HUES48 (cell line): ENCODE measurements at regions not wholly inside any gene's neighbourhood (a gene's known extent, or its start where the extent isn't known, plus 50 kb on each side); places are given as distances from the start of the nearest gene placed in this dataset.

ENCODE experiments used
- H3K27ac ChIP-seq: one replicate; pipeline ENCODE4 v1.7.0; 2013; ENCODE audit warnings: low read depth, low read length, inconsistent platforms
- H3K27me3 ChIP-seq: 2 replicates; pipeline ENCODE4 v1.6.1; 2013; ENCODE audit warnings: mild to moderate bottlenecking, low read length; ENCODE audit not compliant: control insufficient read depth, insufficient read depth
- H3K36me3 ChIP-seq: 2 replicates; pipeline ENCODE4 v1.6.1; 2013; ENCODE audit warnings: low read length; ENCODE audit not compliant: control insufficient read depth, insufficient read depth
- H3K4me1 ChIP-seq: 2 replicates; pipeline ENCODE4 v1.6.1; 2013; ENCODE audit warnings: mild to moderate bottlenecking, low read length; ENCODE audit not compliant: control insufficient read depth, insufficient read depth
- H3K4me3 ChIP-seq: 2 replicates; pipeline ENCODE4 v1.5.1; 2013; ENCODE audit warnings: mild to moderate bottlenecking, low read depth, low read length
- H3K9ac ChIP-seq: 2 replicates; pipeline ENCODE4 v1.6.1; 2013; ENCODE audit warnings: mild to moderate bottlenecking, low read depth, low read length, moderate library complexity
- H3K9me3 ChIP-seq: 2 replicates; pipeline ENCODE4 v1.6.1; 2013; ENCODE audit warnings: low read length; ENCODE audit not compliant: control insufficient read depth, insufficient read depth

DNA sequence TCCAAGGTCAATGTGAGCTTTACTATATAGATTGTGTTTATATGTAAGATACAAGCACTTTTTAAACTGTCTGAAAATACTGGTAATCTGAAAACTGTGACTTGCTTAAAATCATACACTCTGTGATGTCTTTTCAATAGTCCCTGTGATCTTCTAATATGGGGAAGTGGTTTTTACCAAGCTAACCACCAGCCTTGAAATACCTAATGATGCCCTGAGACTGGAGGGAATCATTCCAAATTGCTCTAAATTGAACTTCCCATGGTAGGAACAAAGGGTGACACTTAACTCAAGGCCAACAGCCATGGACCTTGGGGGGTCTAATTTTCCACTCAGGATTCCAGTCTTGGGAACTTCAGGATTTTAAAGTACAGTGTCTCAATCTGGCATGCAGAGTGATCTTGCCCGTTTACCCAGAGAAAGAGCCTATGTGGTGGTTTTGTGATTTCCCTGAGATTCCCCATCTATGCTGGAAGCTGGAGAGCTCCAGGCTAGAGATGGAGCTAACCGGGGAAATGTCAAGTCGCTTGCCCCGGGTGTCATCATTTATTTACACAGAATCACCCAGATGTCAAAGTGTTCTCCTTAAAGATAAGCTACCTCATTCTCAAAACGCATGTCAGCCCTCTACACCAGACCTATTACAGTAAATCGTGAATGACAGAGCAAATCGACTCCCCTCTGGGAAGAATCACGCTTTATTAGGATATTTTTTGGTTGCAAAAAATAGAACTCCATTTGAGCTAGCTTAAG lies 198.5 kb downstream of the SP3 start:
- H3K9me3 ChIP-seq, result no peaks in the 10 kb centered on the region
- H3K36me3 ChIP-seq, result no peaks in the 10 kb centered on the region
- no peak overlapping the region for H3K4me3 ChIP-seq
- no peak overlapping the region for H3K9ac ChIP-seq
- H3K27me3 ChIP-seq, result no peaks in the 10 kb centered on the region
- peaks cover 13% of the 10 kb centered on the region for H3K4me1 ChIP-seq
- no peak overlapping the region for H3K27ac ChIP-seq

- Histone ChIP-seq H3K27ac (peak overlapping the region; percentile 37), H3K9me3 (no peaks in the 10 kb centered on the region), H3K27me3 (no peaks in the 10 kb centered on the region), H3K9ac (no peak overlapping the region), H3K4me3 (no peak overlapping the region), H3K4me1 (peaks cover 5% of the 10 kb centered on the region; the same call in 1 of the 2 replicates), H3K36me3 (no peaks in the 10 kb centered on the region)
These were observed 194.1 kb downstream of the SP3 start for GRCh38 chr2:173770947-173771678.

- H3K27ac ChIP-seq, result no peak overlapping the region
- H3K9ac ChIP-seq, result no peak overlapping the region
- no peaks in the 10 kb centered on the region for H3K9me3 ChIP-seq
- H3K36me3 ChIP-seq, result no peaks in the 10 kb centered on the region
- H3K4me3 ChIP-seq, result no peak overlapping the region
- no peaks in the 10 kb centered on the region for H3K27me3 ChIP-seq
- peaks cover 5% of the 10 kb centered on the region; the same call in 1 of the 2 replicates for H3K4me1 ChIP-seq
These were observed 193.0 kb downstream of the SP3 start for GRCh38 chr2:173772205-173772604.

GRCh38 chr2:173773076-173773475 lies 192.1 kb downstream of the SP3 start:
- H3K9me3 ChIP-seq, result no peaks in the 10 kb centered on the region
- no peak overlapping the region for H3K9ac ChIP-seq
- no peak overlapping the region for H3K4me3 ChIP-seq
- no peaks in the 10 kb centered on the region for H3K27me3 ChIP-seq
- no peak overlapping the region for H3K27ac ChIP-seq
- H3K36me3 ChIP-seq, result no peaks in the 10 kb centered on the region
- H3K4me1 ChIP-seq, result peaks cover 5% of the 10 kb centered on the region; the same call in 1 of the 2 replicates

GRCh38 chr2:173775440-173775839 lies 189.7 kb downstream of the SP3 start:
- no peak overlapping the region for H3K4me3 ChIP-seq

GRCh38 chr2:173782681-173783080 lies 182.5 kb downstream of the SP3 start:
- H3K4me1 ChIP-seq, result no peaks in the 10 kb centered on the region
- no peak overlapping the region for H3K9ac ChIP-seq
- H3K9me3 ChIP-seq, result no peaks in the 10 kb centered on the region
- no peaks in the 10 kb centered on the region for H3K36me3 ChIP-seq
- no peaks in the 10 kb centered on the region for H3K27me3 ChIP-seq
- no peak overlapping the region for H3K27ac ChIP-seq
- no peak overlapping the region for H3K4me3 ChIP-seq

More at GRCh38 chr2:173775440-173775839, 189.7 kb downstream of the SP3 start:
- Histone ChIP-seq H3K27me3 (no peaks in the 10 kb centered on the region), H3K4me1 (peaks cover 5% of the 10 kb centered on the region; the same call in 1 of the 2 replicates), H3K36me3 (no peaks in the 10 kb centered on the region), H3K9ac (no peak overlapping the region), H3K9me3 (no peaks in the 10 kb centered on the region), H3K27ac (no peak overlapping the region)

DNA sequence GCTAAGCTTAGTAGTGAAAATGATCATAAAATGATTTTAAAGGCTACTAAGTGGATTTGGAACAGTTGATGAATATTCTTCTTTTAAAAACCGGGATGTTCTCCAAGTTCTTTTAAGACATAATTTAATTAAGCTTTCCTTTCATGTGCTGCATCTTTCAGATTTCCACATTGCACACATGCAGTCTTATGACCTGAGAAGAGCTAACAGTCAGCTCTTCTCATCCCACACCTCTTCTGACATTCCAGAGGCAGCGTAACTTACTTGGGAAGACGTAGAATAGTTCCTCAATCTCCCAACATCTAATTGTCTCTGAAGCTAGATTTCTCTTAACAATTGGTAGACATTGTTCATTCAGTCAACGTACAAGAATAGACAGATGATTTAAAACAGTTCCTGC lies 181.8 kb downstream of the SP3 start:
- H3K4me1 ChIP-seq, result no peaks in the 10 kb centered on the region
- no peak overlapping the region for H3K4me3 ChIP-seq
- H3K9ac ChIP-seq, result no peak overlapping the region
- H3K27ac ChIP-seq, result no peak overlapping the region
- H3K9me3 ChIP-seq, result no peaks in the 10 kb centered on the region
- H3K36me3 ChIP-seq, result no peaks in the 10 kb centered on the region
- H3K27me3 ChIP-seq, result no peaks in the 10 kb centered on the region

GRCh38 chr2:173785813-173786212 lies 179.4 kb downstream of the SP3 start:
- Histone ChIP-seq H3K27me3 (no peaks in the 10 kb centered on the region), H3K36me3 (no peaks in the 10 kb centered on the region), H3K9me3 (no peaks in the 10 kb centered on the region), H3K9ac (no peak overlapping the region), H3K4me1 (no peaks in the 10 kb centered on the region), H3K4me3 (no peak overlapping the region), H3K27ac (no peak overlapping the region)

- H3K27ac ChIP-seq, result no peak overlapping the region
- no peak overlapping the region for H3K9ac ChIP-seq
- H3K4me3 ChIP-seq, result no peak overlapping the region
- no peaks in the 10 kb centered on the region for H3K27me3 ChIP-seq
- H3K4me1 ChIP-seq, result peaks cover 25% of the 10 kb centered on the region
- H3K9me3 ChIP-seq, result no peaks in the 10 kb centered on the region
- H3K36me3 ChIP-seq, result no peaks in the 10 kb centered on the region
These were observed 173.7 kb downstream of the SP3 start for GRCh38 chr2:173791502-173791901.

- no peaks in the 10 kb centered on the region for H3K9me3 ChIP-seq
These were observed 173.0 kb downstream of the SP3 start for GRCh38 chr2:173792166-173792565.

GRCh38 chr2:173792741-173793140 lies 172.4 kb downstream of the SP3 start:
- Histone ChIP-seq H3K36me3 (no peaks in the 10 kb centered on the region), H3K4me1 (peaks cover 38% of the 10 kb centered on the region), H3K9me3 (no peaks in the 10 kb centered on the region), H3K27me3 (no peaks in the 10 kb centered on the region), H3K27ac (no peak overlapping the region), H3K4me3 (no peak overlapping the region), H3K9ac (no peak overlapping the region)

More at GRCh38 chr2:173792166-173792565, 173.0 kb downstream of the SP3 start:
- H3K36me3 ChIP-seq, result no peaks in the 10 kb centered on the region
- no peak overlapping the region for H3K27ac ChIP-seq
- peaks cover 32% of the 10 kb centered on the region for H3K4me1 ChIP-seq
- no peak overlapping the region for H3K4me3 ChIP-seq
- H3K27me3 ChIP-seq, result no peaks in the 10 kb centered on the region
- H3K9ac ChIP-seq, result no peak overlapping the region
